ENCODE measurements at regions not wholly inside any gene's neighbourhood (a gene's known extent, or its start where the extent isn't known, plus 50 kb on each side); places are given as distances from the start of the nearest gene placed in this dataset.

GRCh38 chr9:108534741-108535140 lies 321.0 kb downstream of the ACTL7B start:
- TF ChIP-seq CTCF (conservative IDR thresholded peaks at IDR 0.05; ENCODE audit: low read depth in 2 of 2) = no peak
- no peak for TF ChIP-seq POLR2AphosphoS5 (IDR thresholded peaks at IDR 0.05; ENCODE audit: low read depth)
- TF ChIP-seq REST (IDR thresholded peaks at IDR 0.05; ENCODE audit: unreplicated experiment) = no peak
- no peak for TF ChIP-seq CREB1 (CRISPR knock-in tag; IDR thresholded peaks at IDR 0.05; ENCODE audit: low read depth)
- no peak for TF ChIP-seq ETS1 (IDR thresholded peaks at IDR 0.05)
- TF ChIP-seq EZH2 (IDR thresholded peaks at IDR 0.05; ENCODE audit: low read depth, unreplicated experiment) = no peak
- TF ChIP-seq STAT1 (IDR thresholded peaks at IDR 0.05; ENCODE audit: unreplicated experiment) = no peak
- TF ChIP-seq ZNF331 (CRISPR knock-in tag; IDR thresholded peaks at IDR 0.05; ENCODE audit: low read depth) = no peak

All from GM23338 (cell line).